ENCODE measurements at regions not wholly inside any gene's neighbourhood (a gene's known extent, or its start where the extent isn't known, plus 50 kb on each side); places are given as distances from the start of the nearest gene placed in this dataset.

GRCh38 chr6:16058929-16059345, 69.9 kb upstream of the MYLIP start:
- intact Hi-C loops (cut with DNase I): no loop called here
- no peaks in the 10 kb centered on the region for H3K27me3 ChIP-seq
- TF ChIP-seq, protein P1, sequence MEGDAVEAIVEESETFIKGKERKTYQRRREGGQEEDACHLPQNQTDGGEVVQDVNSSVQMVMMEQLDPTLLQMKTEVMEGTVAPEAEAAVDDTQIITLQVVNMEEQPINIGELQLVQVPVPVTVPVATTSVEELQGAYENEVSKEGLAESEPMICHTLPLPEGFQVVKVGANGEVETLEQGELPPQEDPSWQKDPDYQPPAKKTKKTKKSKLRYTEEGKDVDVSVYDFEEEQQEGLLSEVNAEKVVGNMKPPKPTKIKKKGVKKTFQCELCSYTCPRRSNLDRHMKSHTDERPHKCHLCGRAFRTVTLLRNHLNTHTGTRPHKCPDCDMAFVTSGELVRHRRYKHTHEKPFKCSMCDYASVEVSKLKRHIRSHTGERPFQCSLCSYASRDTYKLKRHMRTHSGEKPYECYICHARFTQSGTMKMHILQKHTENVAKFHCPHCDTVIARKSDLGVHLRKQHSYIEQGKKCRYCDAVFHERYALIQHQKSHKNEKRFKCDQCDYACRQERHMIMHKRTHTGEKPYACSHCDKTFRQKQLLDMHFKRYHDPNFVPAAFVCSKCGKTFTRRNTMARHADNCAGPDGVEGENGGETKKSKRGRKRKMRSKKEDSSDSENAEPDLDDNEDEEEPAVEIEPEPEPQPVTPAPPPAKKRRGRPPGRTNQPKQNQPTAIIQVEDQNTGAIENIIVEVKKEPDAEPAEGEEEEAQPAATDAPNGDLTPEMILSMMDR (IDR thresholded peaks at IDR 0.05): no peak
- no peaks in the 10 kb centered on the region for H3K4me1 ChIP-seq (ENCODE audit: insufficient read depth)
- 43 to 51% (median 51%) methylated on average over 4 of the region's 4 CpGs for WGBS, 3 donors
- no peaks in the 10 kb centered on the region for H3K9me3 ChIP-seq
- no peak overlapping the region for H3K27ac ChIP-seq
- no peak overlapping the region for H3K4me3 ChIP-seq
- no peak for DNase-seq
- H3K36me3 ChIP-seq: no peaks in the 10 kb centered on the region

- Histone ChIP-seq H3K4me1 (ENCODE audit: insufficient read depth) (no peaks in the 10 kb centered on the region), H3K36me3 (no peaks in the 10 kb centered on the region), H3K4me3 (no peak overlapping the region), H3K9me3 (no peaks in the 10 kb centered on the region), H3K27me3 (no peaks in the 10 kb centered on the region), H3K27ac (no peak overlapping the region)
- WGBS, 3 donors: 64 to 70% (median 67%) methylated on average over 6 of the region's 6 CpGs
- no peak for DNase-seq
- TF ChIP-seq POLR2A (IDR thresholded peaks at IDR 0.05) (no peak), EP300 (IDR thresholded peaks at IDR 0.05) (no peak)
- TF ChIP-seq, protein P1 (IDR thresholded peaks at IDR 0.05): no peak
- intact Hi-C loops (cut with DNase I): no loop called here
These were observed 70.5 kb upstream of the MYLIP start for GRCh38 chr6:16058201-16058928.

GRCh38 chr6:16057446-16057845, 71.4 kb upstream of the MYLIP start:
- intact Hi-C loops (cut with DNase I): no loop called here
- Histone ChIP-seq H3K27ac (no peak overlapping the region), H3K36me3 (no peaks in the 10 kb centered on the region), H3K4me3 (no peak overlapping the region), H3K9me3 (no peaks in the 10 kb centered on the region), H3K27me3 (no peaks in the 10 kb centered on the region), H3K4me1 (ENCODE audit: insufficient read depth) (no peaks in the 10 kb centered on the region)
- TF ChIP-seq EP300 (IDR thresholded peaks at IDR 0.05) (no peak), POLR2A (IDR thresholded peaks at IDR 0.05) (no peak)
- TF ChIP-seq, protein P1 (IDR thresholded peaks at IDR 0.05): no peak
- WGBS, 3 donors: 81 to 88% (median 88%) methylated on average over 6 of the region's 6 CpGs
- DNase-seq: no peak

- no peak overlapping the region for H3K27ac ChIP-seq
- 79 to 83% (median 82%) methylated on average over 6 of the region's 6 CpGs for WGBS, 3 donors
- intact Hi-C loops (cut with DNase I): no loop called here
These were observed 72.5 kb upstream of the MYLIP start for GRCh38 chr6:16056263-16056870.

More at GRCh38 chr6:16056263-16056870, 72.5 kb upstream of the MYLIP start:
- no peak overlapping the region for H3K4me3 ChIP-seq
- no peaks in the 10 kb centered on the region for H3K4me1 ChIP-seq (ENCODE audit: insufficient read depth)
- TF ChIP-seq, protein P1 (IDR thresholded peaks at IDR 0.05): no peak
- no peak for TF ChIP-seq EP300 (IDR thresholded peaks at IDR 0.05)
- TF ChIP-seq POLR2A (IDR thresholded peaks at IDR 0.05): no peak
- no peaks in the 10 kb centered on the region for H3K9me3 ChIP-seq
- H3K27me3 ChIP-seq: no peaks in the 10 kb centered on the region
- DNase-seq: no peak
- no peaks in the 10 kb centered on the region for H3K36me3 ChIP-seq

Data from ovary (tissue), 7 donors.